Stomach (tissue), 4 donors: ENCODE measurements at regions not wholly inside any gene's neighbourhood (a gene's known extent, or its start where the extent isn't known, plus 50 kb on each side); places are given as distances from the start of the nearest gene placed in this dataset.

Experiments
- CTCF ChIP-seq, 7 experiments: fragments of 450-650 bp in 4 of 7; fragments of 200-600 bp in 3 of 7; sonication (generic) in 3 of 7; IDR thresholded peaks; one replicate each; pipeline ENCODE4 v1.5.1; 2016 to 2019; ENCODE audit warnings: antibody characterized with exemption in 7 of 7, control low read depth in 2 of 7, mild to moderate bottlenecking in 1 of 7
- EP300 ChIP-seq: sonication (generic); formaldehyde crosslinking; IDR thresholded peaks from one replicate; pipeline ENCODE4 v1.6.1; 2017; ENCODE audit warnings: antibody characterized with exemption
- POLR2AphosphoS5 ChIP-seq, 3 donors: sonication (generic); formaldehyde crosslinking; IDR thresholded peaks; one replicate each; pipeline ENCODE4 v1.6.1; 2016; ENCODE audit warnings: antibody characterized with exemption in 3 of 3

- TF ChIP-seq EP300, result no peak
- no peak for TF ChIP-seq CTCF (IDR thresholded peaks at IDR 0.05)
- no peak for TF ChIP-seq POLR2AphosphoS5 (IDR thresholded peaks at IDR 0.05)
Measured at GRCh38 chr14:55915456-55915855, 202.8 kb upstream of the PELI2 start.
